PC-9 (cell line): ENCODE measurements at regions not wholly inside any gene's neighbourhood (a gene's known extent, or its start where the extent isn't known, plus 50 kb on each side); places are given as distances from the start of the nearest gene placed in this dataset.

Experiments
- BruUV-seq: library from RNA; stranded (reverse); fragments of 400-500 nt; replicated peaks from 2 replicates; lab custom pipeline; 2021; lab: Mats Ljungman, UMichigan
- CTCF ChIA-PET: fragments of 300-600 bp; sonication (Branson Sonifier 250); formaldehyde crosslinking; loops from one replicate; lab custom pipeline; 2022; ENCODE audit warnings: antibody characterized with exemption; lab: Charles Lee
- POLR2A ChIA-PET: fragments of 300-600 bp; sonication (Branson Sonifier 250); formaldehyde crosslinking; loops from one replicate; lab custom pipeline; 2022; ENCODE audit warnings: antibody characterized with exemption; ENCODE audit not compliant: unreplicated experiment; lab: Charles Lee
- DNase-seq, 2 experiments: peaks; one replicate each; pipeline versions ENCODE4 v3.0.0 to v3.0.0-alpha.2; 2015 to 2022; ENCODE audit warnings: mixed read lengths in 1 of 2
- H2AFZ ChIP-seq: fragments of 200-600 bp; sonication (generic); 2 replicates; pipeline ENCODE4 v1.8.1; 2017; ENCODE audit warnings: antibody characterized with exemption
- H3F3A ChIP-seq: fragments of 200-600 bp; sonication (generic); 2 replicates; pipeline ENCODE4 v1.8.1; 2017; ENCODE audit warnings: antibody characterized with exemption, mild to moderate bottlenecking, low read depth; ENCODE audit not compliant: insufficient read depth
- H3K27ac ChIP-seq: fragments of 200-600 bp; sonication (generic); 2 replicates; pipeline ENCODE4 v1.6.1; 2016; ENCODE audit warnings: mixed run types
- H3K27me3 ChIP-seq: fragments of 200-600 bp; sonication (generic); 2 replicates; pipeline ENCODE4 v1.6.1; 2016; ENCODE audit warnings: low read depth, mixed run types; ENCODE audit not compliant: insufficient read depth
- H3K36me3 ChIP-seq: fragments of 200-600 bp; sonication (generic); 2 replicates; pipeline ENCODE4 v1.6.1; 2016; ENCODE audit warnings: low read depth, mixed run types
- H3K4me1 ChIP-seq: fragments of 200-600 bp; sonication (generic); replicated peaks from 2 replicates; pipeline ENCODE4 v1.6.1; 2016; ENCODE audit warnings: mixed run types; ENCODE audit not compliant: insufficient read depth
- H3K4me2 ChIP-seq: fragments of 200-600 bp; sonication (generic); 2 replicates; pipeline ENCODE4 v1.6.1; 2017; ENCODE audit warnings: mixed run types
- H3K4me3 ChIP-seq: fragments of 200-600 bp; sonication (generic); 2 replicates; pipeline ENCODE4 v1.6.1; 2016; ENCODE audit warnings: mixed run types
- H3K79me2 ChIP-seq: fragments of 200-600 bp; sonication (generic); 2 replicates; pipeline ENCODE4 v1.6.1; 2017; ENCODE audit warnings: low read depth, mixed run types
- H3K9me2 ChIP-seq: fragments of 200-600 bp; sonication (generic); 2 replicates; pipeline ENCODE4 v1.8.1; 2017; ENCODE audit warnings: mild to moderate bottlenecking; ENCODE audit not compliant: insufficient read depth
- H3K9me3 ChIP-seq: fragments of 200-600 bp; sonication (generic); 2 replicates; pipeline ENCODE4 v1.8.1; 2016; ENCODE audit warnings: low read depth; ENCODE audit not compliant: insufficient read depth
- H4K20me1 ChIP-seq: fragments of 200-600 bp; sonication (generic); 2 replicates; pipeline ENCODE4 v1.8.1; 2017; ENCODE audit not compliant: insufficient read depth
- EZH2 ChIP-seq: fragments of 200-600 bp; sonication (generic); IDR thresholded peaks from 2 replicates; pipeline ENCODE4 v1.8.0; 2017; ENCODE audit warnings: antibody characterized with exemption, low read depth
- intact Hi-C: fragments of 100-400 bp; cut with micrococcal nuclease; formaldehyde crosslinking; loops from one replicate; pipeline ENCODE4 v1.10.0; 2022; ENCODE audit not compliant: unreplicated experiment
- TF ChIP-seq, protein P1 (sequence below): fragments of 200-600 bp; sonication (generic); conservative IDR thresholded peaks from 2 replicates; pipeline ENCODE4 v1.6.1; 2017; ENCODE audit warnings: mixed run types, antibody characterized with exemption, mild to moderate bottlenecking, moderate library complexity

DNA sequence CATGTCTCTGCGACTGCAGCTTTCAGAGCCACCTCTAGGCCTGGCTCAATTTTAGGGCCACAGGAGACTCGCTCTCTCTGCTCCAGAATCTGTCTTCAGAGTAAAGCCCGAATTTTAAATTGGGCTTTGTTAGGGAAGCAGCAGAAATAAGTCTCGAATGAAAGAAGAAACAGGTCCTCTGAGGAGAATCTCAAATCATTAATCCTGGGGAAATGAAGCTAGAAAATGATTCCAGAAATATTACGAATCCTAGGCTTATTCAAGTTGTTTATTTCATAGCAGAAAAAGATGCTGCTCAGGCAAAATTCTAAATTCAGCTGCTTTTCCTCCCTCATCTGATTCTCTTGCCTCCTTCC lies 114.2 kb upstream of the THBS1 start:
- no peaks in the 10 kb centered on the region for H3K4me1 ChIP-seq
- H3K27me3 ChIP-seq, result no peaks in the 10 kb centered on the region
- no peak overlapping the region for H3K4me3 ChIP-seq
- H3K9me2 ChIP-seq, result no peaks in the 10 kb centered on the region
- DNase-seq, result no peak
- H3K4me2 ChIP-seq, result no peak overlapping the region
- no TSS peak for BruUV-seq
- H3K79me2 ChIP-seq, result no peaks in the 10 kb centered on the region
- CTCF ChIA-PET, result interaction anchor here (0.5 kb wide), 1 partner anchor 244 kb away, joined by 6 read pairs; no protein-coding TSS in a partner anchor
- POLR2A ChIA-PET, result interaction anchor here (0.7 kb wide), 1 partner anchor 99 kb away, joined by 3 read pairs; no protein-coding TSS in a partner anchor
- H3K9me3 ChIP-seq, result no peaks in the 10 kb centered on the region
- no peaks in the 10 kb centered on the region for H3K36me3 ChIP-seq
- H3F3A ChIP-seq, result no peaks in the 10 kb centered on the region
- H3K27ac ChIP-seq, result no peak overlapping the region
- H2AFZ ChIP-seq, result no peak overlapping the region
- intact Hi-C loops, result no loop called here
- TF ChIP-seq, protein P1, sequence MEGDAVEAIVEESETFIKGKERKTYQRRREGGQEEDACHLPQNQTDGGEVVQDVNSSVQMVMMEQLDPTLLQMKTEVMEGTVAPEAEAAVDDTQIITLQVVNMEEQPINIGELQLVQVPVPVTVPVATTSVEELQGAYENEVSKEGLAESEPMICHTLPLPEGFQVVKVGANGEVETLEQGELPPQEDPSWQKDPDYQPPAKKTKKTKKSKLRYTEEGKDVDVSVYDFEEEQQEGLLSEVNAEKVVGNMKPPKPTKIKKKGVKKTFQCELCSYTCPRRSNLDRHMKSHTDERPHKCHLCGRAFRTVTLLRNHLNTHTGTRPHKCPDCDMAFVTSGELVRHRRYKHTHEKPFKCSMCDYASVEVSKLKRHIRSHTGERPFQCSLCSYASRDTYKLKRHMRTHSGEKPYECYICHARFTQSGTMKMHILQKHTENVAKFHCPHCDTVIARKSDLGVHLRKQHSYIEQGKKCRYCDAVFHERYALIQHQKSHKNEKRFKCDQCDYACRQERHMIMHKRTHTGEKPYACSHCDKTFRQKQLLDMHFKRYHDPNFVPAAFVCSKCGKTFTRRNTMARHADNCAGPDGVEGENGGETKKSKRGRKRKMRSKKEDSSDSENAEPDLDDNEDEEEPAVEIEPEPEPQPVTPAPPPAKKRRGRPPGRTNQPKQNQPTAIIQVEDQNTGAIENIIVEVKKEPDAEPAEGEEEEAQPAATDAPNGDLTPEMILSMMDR, result no peak
- no peak for TF ChIP-seq EZH2
- H4K20me1 ChIP-seq, result no peaks in the 10 kb centered on the region

DNA sequence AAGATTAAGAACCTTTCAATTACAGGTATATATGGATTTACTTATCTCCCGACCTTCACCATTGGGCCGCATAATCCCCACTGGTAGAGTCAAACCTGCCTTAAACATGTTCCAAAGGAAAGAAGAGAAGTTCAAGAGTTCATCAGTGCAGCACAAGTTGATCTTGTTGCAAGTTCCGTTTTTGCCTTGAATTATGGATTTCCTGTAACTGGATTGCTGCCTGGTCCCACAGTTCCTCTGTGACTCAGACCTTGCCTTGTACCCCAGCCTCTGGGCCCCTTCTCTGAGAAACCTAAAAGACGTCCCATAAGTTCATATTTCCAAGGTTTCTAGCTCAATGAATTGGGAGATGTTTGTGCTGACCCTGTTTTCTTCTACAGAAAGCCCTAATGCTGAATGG lies 112.5 kb upstream of the THBS1 start:
- intact Hi-C loops, result no loop called here
- Histone ChIP-seq H3K27me3 (no peaks in the 10 kb centered on the region), H3K36me3 (no peaks in the 10 kb centered on the region), H3K4me3 (no peak overlapping the region), H2AFZ (no peak overlapping the region), H4K20me1 (no peaks in the 10 kb centered on the region), H3F3A (no peaks in the 10 kb centered on the region), H3K4me2 (no peak overlapping the region), H3K79me2 (no peaks in the 10 kb centered on the region), H3K9me2 (no peaks in the 10 kb centered on the region), H3K9me3 (no peaks in the 10 kb centered on the region), H3K4me1 (no peaks in the 10 kb centered on the region), H3K27ac (no peak overlapping the region)
- TF ChIP-seq EZH2, result no peak
- ChIA-PET CTCF (no interaction called here), POLR2A (interaction anchor here (0.6 kb wide), 1 partner anchor 45 kb away, joined by 5 read pairs; no protein-coding TSS in a partner anchor)
- no TSS peak for BruUV-seq
- no peak for DNase-seq

DNA sequence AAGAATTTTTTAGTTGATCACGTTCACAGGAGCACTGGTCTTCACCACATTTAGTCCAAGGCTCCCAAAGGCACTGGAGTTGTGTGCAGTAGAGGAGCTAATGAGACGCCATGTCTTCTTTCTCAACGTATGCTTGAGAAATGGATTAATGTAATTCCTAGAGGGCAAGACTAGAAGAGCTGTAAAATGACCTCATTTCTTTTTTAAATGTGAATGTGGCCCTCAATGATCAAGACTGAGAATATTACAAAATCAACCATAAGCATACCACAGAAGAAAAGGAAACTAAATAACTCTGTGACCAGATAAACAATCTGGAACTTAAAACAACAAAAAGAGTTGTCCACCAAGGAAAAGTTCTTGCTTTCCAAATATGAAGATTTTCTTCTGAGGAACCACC lies 112.1 kb upstream of the THBS1 start:
- Histone ChIP-seq H3K9me2 (no peaks in the 10 kb centered on the region), H3K9me3 (no peaks in the 10 kb centered on the region), H3K27me3 (no peaks in the 10 kb centered on the region), H3K4me1 (no peaks in the 10 kb centered on the region), H2AFZ (no peak overlapping the region), H3K36me3 (no peaks in the 10 kb centered on the region), H3F3A (no peaks in the 10 kb centered on the region), H3K4me2 (no peak overlapping the region), H4K20me1 (no peaks in the 10 kb centered on the region), H3K79me2 (no peaks in the 10 kb centered on the region), H3K4me3 (no peak overlapping the region), H3K27ac (no peak overlapping the region)
- intact Hi-C loops, result no loop called here
- POLR2A ChIA-PET, result interaction anchor here (0.6 kb wide), 1 partner anchor 44 kb away, joined by 5 read pairs; no protein-coding TSS in a partner anchor
- BruUV-seq, result no TSS peak
- DNase-seq, result no peak
- CTCF ChIA-PET, result no interaction called here
- TF ChIP-seq, protein P1, result no peak
- TF ChIP-seq EZH2, result no peak
